ENCODE measurements at regions not wholly inside any gene's neighbourhood (a gene's known extent, or its start where the extent isn't known, plus 50 kb on each side); places are given as distances from the start of the nearest gene placed in this dataset.

DNA sequence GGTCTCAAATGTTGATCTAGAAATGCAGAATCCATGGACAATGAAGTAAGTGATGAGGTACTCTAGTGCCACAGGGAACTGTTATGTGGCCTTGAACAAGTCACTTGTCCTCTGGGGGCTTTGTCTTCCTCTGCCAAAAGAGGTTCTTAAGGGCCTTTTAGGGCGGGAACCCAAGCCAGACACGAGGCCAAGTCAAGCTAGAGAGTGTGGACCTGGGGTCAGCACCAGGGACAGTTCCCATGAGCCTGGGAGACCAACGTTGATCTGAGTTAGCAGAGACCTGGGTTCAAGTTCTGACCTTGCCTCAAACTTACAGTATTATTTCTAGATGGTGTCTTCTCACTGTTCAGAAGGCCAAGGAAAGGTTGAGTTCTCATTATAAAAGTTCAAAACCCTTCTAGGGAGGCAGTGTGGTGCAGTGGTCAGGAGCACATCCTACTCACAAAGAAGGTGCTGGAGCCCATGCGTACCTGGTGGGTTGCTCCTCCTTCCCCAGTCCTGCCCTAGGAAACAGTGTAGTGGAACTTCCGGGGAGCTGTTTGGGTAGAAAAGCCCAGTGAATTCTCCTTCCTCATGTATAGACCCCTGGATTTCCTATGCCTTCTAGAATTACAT lies 121.5 kb downstream of the CHST1 start:
- Histone ChIP-seq H3K9ac (ENCODE audit: low read depth, low read length) (no peak overlapping the region), H3K9me3 (ENCODE audit: control insufficient read depth, insufficient read depth, low read length) (no peaks in the 10 kb centered on the region), H3K4me1 (ENCODE audit: insufficient read depth, low read length) (no peaks in the 10 kb centered on the region), H3K36me3 (ENCODE audit: insufficient read depth, low read length) (no peaks in the 10 kb centered on the region)

DNA sequence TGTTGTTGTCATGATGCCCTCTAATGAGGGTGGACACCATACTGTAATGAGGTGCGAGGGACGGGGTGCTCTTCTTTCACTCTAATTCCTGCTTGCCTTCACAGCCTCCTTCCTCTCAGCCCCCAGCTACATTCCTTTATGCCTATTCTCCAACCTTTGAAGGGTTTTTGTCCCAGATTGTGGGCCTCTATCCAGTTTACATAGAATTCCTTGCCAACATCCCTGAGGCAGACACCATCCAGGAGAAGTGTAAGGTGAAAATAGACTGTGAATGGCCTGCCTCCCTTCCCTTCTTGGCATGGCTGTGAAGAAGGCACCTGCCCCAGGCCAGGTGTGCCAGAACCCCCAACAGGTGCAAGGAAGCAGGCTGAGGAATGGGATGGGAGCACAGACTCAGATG lies 122.3 kb downstream of the CHST1 start:
- H3K9me3 ChIP-seq (ENCODE audit: control insufficient read depth, insufficient read depth, low read length): no peaks in the 10 kb centered on the region
- no peaks in the 10 kb centered on the region for H3K4me1 ChIP-seq (ENCODE audit: insufficient read depth, low read length)
- H3K36me3 ChIP-seq (ENCODE audit: insufficient read depth, low read length): no peaks in the 10 kb centered on the region
- H3K9ac ChIP-seq (ENCODE audit: low read depth, low read length): no peak overlapping the region

DNA sequence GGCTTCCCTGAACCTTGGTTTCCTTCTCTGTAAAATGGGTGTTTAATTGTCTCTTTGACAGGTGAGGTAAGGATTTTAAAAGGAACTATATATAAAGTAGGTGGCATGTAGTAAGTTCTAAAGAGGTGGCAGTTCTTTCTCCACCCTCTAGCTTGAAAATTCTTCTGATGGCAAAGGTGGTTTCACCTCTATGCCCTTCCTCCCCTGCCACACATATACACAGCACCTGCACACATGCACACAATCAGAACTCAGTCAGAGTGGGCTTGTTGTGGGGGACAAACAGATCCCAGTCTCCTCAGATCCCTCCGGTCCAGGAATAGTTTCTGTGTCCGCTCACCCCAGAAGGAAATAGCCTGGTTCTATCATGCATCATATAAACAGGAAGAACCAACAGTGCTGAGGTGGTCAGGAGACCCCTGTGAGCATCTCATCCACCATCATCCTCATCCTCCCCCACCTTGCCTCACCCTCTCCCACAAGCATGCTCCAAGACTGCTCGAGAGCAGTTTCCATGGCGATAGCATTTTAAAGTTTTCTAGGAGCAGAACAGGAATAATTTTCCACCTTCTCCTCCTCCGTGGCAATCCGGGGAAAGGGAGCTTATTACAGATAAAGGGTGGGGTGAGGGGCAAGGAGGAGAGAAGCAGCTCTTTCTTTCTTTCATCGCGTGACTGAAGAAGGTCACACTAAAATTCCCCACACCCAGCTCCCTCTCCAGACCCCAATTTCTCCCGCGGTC lies 123.6 kb downstream of the CHST1 start:
- Histone ChIP-seq H3K36me3 (ENCODE audit: insufficient read depth, low read length) (no peaks in the 10 kb centered on the region), H3K9ac (ENCODE audit: low read depth, low read length) (no peak overlapping the region), H3K4me1 (ENCODE audit: insufficient read depth, low read length) (no peaks in the 10 kb centered on the region), H3K9me3 (ENCODE audit: control insufficient read depth, insufficient read depth, low read length) (no peaks in the 10 kb centered on the region)

DNA sequence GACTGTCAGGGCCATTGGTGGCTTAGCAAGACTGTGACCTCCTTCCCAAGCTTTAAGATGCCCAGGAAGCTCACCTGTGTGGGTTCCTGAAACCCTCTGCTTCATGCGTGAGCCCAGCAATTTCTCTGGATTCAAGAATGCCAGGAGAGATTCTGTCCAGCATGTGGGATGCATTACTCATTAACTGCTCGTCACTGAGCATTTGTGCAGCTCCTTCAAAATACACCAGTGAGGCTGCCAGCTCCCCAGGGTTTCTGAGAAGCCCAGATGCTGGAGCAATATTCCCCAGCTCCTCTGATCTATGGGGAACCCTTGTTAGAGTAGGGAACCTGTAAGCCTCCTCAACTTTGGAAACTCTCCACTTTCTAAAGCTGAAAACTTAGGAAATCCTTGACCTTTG lies 126.5 kb downstream of the CHST1 start:
- Histone ChIP-seq H3K4me1 (ENCODE audit: insufficient read depth, low read length) (no peaks in the 10 kb centered on the region), H3K9me3 (ENCODE audit: control insufficient read depth, insufficient read depth, low read length) (no peaks in the 10 kb centered on the region), H3K9ac (ENCODE audit: low read depth, low read length) (no peak overlapping the region), H3K36me3 (ENCODE audit: insufficient read depth, low read length) (no peaks in the 10 kb centered on the region)

DNA sequence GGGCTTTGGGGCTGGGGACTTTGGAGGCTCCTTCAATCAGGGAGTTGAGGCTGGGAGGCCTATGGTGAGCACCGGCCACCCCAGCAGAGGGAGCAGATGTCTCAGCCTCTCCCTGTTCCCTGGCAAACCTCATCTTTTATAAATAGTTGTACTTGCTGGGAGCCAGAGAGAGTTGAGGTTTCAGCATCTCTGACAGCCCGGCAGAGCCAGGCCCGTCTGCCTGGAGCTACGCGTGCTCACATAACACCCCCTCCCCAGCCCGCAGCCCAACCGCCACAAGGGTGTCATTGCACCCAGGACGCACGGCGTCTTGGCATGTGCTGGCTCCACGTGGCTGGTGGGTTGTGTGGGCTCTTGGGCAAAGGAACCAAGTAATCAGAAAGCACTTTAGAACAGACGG lies 127.1 kb downstream of the CHST1 start:
- Histone ChIP-seq H3K4me1 (ENCODE audit: insufficient read depth, low read length) (no peaks in the 10 kb centered on the region), H3K9ac (ENCODE audit: low read depth, low read length) (no peak overlapping the region), H3K9me3 (ENCODE audit: control insufficient read depth, insufficient read depth, low read length) (no peaks in the 10 kb centered on the region), H3K36me3 (ENCODE audit: insufficient read depth, low read length) (no peaks in the 10 kb centered on the region)

DNA sequence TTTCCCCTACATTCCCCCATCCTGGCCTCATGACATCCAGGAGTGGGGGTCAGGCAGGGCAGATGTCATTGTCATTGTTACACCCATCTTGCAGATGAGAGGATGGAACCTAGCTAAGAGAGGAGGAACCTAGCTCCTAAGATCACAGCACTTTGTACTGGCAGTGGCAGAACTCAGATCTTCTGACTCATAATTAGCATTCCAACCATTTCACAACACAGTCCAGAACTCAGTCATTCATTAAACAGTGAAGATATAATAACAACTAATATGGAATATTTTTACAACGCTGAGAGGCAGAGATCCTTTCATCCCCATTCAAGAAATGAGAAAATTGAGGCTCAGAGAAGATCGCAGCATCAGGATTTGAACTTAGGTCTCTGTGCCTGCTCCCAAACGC lies 127.8 kb downstream of the CHST1 start:
- Histone ChIP-seq H3K36me3 (ENCODE audit: insufficient read depth, low read length) (no peaks in the 10 kb centered on the region), H3K9ac (ENCODE audit: low read depth, low read length) (no peak overlapping the region), H3K4me1 (ENCODE audit: insufficient read depth, low read length) (no peaks in the 10 kb centered on the region), H3K9me3 (ENCODE audit: control insufficient read depth, insufficient read depth, low read length) (no peaks in the 10 kb centered on the region)

DNA sequence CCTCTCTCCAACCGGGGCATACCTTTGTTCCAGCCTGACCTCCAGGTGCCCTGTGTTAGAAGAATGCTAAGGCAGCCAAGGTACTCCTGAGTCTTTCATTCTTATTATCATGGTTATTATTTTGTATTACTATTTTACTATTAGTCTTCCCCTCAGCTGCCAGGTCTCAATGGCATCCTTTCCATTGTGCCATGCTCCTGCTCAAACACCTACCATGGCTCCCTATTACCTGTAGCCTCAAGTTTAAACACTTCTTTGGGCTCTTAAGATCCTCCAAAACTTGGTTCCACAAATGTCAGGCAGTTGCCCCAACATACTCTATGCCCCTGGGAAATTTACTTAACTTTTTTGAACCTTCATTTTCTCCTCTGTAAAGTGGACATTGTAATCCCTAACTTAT lies 130.4 kb downstream of the CHST1 start:
- Histone ChIP-seq H3K4me1 (ENCODE audit: insufficient read depth, low read length) (no peaks in the 10 kb centered on the region), H3K36me3 (ENCODE audit: insufficient read depth, low read length) (no peaks in the 10 kb centered on the region), H3K9me3 (ENCODE audit: control insufficient read depth, insufficient read depth, low read length) (no peaks in the 10 kb centered on the region), H3K9ac (ENCODE audit: low read depth, low read length) (no peak overlapping the region)

DNA sequence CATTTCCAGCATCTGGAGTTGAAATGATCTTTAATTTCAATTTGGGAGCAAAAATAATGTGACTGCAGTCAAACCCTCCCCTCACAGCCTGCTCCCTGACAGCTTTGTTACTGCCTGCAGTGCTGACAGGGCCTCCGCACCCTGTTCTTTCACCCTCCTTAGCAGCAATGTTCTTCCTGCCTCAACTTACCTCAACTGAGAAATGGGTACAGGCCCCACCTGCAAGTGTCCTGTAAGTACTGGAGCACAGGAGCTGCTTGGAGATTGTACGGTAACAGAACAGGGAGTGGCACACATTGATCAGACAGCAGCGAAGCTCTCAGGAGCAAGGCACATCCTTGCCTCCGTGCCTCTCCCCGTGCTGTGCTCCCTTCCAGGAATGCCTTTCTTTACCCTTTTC lies 131.3 kb downstream of the CHST1 start:
- Histone ChIP-seq H3K9ac (ENCODE audit: low read depth, low read length) (no peak overlapping the region), H3K4me1 (ENCODE audit: insufficient read depth, low read length) (no peaks in the 10 kb centered on the region), H3K9me3 (ENCODE audit: control insufficient read depth, insufficient read depth, low read length) (no peaks in the 10 kb centered on the region), H3K36me3 (ENCODE audit: insufficient read depth, low read length) (no peaks in the 10 kb centered on the region)

DNA sequence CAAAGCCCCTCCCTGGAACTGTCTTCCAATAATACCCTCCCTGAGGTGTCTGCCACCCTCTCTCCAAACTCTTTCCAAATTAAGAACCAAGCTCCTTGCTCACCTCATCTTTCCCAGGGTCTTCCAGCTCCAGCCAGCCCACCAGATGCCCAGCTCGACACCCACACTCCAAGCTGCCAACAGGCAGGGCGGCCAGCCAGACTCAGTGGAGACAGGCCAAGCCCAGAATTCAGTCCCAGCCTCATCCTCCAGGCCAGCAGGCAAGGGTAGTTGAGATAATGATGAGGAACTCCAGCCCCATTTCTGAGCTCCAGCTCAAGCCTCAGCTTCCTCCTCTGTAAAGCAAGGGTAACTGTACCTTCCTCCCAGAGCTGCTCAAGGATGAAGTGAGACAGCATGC lies 132.9 kb downstream of the CHST1 start:
- Histone ChIP-seq H3K9me3 (ENCODE audit: control insufficient read depth, insufficient read depth, low read length) (no peaks in the 10 kb centered on the region), H3K9ac (ENCODE audit: low read depth, low read length) (no peak overlapping the region), H3K4me1 (ENCODE audit: insufficient read depth, low read length) (no peaks in the 10 kb centered on the region), H3K36me3 (ENCODE audit: insufficient read depth, low read length) (no peaks in the 10 kb centered on the region)

DNA sequence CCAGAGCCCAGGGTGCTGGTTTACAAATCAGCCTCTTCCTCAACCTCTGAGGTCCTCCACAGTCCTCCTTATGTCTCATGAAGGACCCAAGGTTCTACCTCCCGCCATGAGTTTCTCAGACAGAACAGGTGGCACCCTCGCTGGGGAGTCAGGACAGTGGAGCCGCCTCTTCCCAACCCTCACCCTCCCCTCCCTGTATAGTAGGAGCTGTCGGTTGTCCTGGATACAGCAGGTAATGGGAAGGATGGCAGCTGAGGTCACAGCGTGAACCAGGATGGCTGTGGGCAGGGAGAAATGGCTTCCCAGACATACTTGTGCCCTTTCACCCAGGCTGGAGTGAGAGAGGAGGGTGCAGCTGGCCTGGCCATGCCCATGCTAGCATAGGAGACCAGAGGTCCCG lies 134.6 kb downstream of the CHST1 start:
- Histone ChIP-seq H3K9me3 (ENCODE audit: control insufficient read depth, insufficient read depth, low read length) (no peaks in the 10 kb centered on the region), H3K36me3 (ENCODE audit: insufficient read depth, low read length) (no peaks in the 10 kb centered on the region), H3K4me1 (ENCODE audit: insufficient read depth, low read length) (no peaks in the 10 kb centered on the region), H3K9ac (ENCODE audit: low read depth, low read length) (no peak overlapping the region)

DNA sequence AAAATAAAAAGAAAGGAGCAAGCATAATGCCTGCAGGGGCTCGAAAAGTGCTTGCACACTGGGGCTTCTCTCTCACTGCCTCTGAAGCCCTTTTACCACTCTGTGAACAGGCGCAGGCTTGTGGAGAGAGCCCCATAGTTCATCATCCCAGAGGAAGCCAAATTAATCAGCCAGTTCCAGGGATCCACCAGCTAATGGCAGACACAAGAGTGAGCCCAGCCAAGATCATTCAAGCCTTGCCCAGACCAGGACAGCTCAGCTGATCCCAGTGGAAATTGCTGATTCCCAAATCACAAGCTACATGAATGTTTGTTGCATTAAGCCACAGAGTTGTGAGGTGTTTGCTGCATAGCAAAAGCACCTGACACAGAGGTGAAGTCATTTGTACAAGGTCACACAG lies 135.3 kb downstream of the CHST1 start:
- Histone ChIP-seq H3K36me3 (ENCODE audit: insufficient read depth, low read length) (no peaks in the 10 kb centered on the region), H3K9me3 (ENCODE audit: control insufficient read depth, insufficient read depth, low read length) (no peaks in the 10 kb centered on the region), H3K4me1 (ENCODE audit: insufficient read depth, low read length) (no peaks in the 10 kb centered on the region), H3K9ac (ENCODE audit: low read depth, low read length) (no peak overlapping the region)

DNA sequence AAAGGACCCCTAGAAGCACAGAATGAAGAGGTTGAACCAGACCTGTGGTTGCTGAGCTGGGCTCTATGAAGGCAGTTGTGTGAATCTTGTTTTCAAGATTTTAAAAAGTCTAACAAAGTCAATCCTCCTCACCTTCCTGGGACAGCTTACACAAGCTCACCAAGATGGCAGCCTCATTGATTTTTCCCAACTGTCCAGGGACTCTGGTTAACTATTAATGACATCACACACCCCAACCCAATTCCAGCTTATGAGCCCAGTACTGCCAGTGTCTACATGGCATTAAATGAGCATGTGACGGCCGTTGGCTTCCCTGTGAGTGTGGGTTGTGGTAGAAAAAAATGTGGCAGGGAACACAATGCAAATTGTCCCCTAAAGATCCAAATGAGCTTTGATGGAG lies 137.0 kb downstream of the CHST1 start:
- Histone ChIP-seq H3K9ac (ENCODE audit: low read depth, low read length) (no peak overlapping the region), H3K36me3 (ENCODE audit: insufficient read depth, low read length) (no peaks in the 10 kb centered on the region), H3K4me1 (ENCODE audit: insufficient read depth, low read length) (no peaks in the 10 kb centered on the region), H3K9me3 (ENCODE audit: control insufficient read depth, insufficient read depth, low read length) (no peaks in the 10 kb centered on the region)

DNA sequence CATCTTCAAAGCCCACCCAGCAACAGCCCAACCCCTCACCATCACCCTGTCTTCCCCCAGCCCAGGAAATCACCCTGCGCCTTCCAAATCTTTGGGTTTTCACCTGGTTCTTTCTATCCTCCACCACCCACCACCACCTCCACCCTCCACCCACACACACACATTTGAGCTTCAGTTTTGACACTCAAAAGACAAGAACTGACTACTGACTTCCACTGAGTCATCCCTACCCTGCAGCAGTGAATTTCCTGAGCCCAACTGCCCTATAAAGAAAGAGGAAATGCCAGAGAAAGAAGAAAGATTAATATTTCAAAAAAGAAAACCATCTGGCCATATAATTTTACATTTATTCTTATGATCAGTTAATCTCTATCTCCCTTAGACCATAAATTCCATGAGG lies 137.5 kb downstream of the CHST1 start:
- Histone ChIP-seq H3K9ac (ENCODE audit: low read depth, low read length) (no peak overlapping the region), H3K36me3 (ENCODE audit: insufficient read depth, low read length) (no peaks in the 10 kb centered on the region), H3K9me3 (ENCODE audit: control insufficient read depth, insufficient read depth, low read length) (no peaks in the 10 kb centered on the region), H3K4me1 (ENCODE audit: insufficient read depth, low read length) (no peaks in the 10 kb centered on the region)

DNA sequence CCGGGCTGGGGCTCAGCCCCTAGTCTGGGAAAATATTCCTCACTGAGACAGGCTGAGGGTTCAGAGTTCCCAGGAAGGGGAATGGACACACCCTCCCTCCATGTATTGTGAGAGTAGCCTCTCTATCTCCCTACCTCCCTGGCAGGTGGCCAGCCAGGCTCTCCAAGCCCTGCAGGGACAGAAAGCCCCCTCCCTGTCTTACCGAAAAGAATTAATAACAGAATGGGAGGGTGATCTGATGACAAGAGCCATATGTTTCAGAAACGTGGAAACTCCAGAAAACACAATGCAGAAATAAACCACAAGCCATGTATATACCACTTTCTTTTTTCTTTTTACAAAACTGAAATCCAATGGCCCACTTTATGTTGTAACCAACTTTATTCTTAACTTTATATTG lies 140.0 kb downstream of the CHST1 start:
- H3K9me3 ChIP-seq (ENCODE audit: control insufficient read depth, insufficient read depth, low read length): no peaks in the 10 kb centered on the region
- H3K4me1 ChIP-seq (ENCODE audit: insufficient read depth, low read length): no peaks in the 10 kb centered on the region
- H3K9ac ChIP-seq (ENCODE audit: low read depth, low read length): no peak overlapping the region

DNA sequence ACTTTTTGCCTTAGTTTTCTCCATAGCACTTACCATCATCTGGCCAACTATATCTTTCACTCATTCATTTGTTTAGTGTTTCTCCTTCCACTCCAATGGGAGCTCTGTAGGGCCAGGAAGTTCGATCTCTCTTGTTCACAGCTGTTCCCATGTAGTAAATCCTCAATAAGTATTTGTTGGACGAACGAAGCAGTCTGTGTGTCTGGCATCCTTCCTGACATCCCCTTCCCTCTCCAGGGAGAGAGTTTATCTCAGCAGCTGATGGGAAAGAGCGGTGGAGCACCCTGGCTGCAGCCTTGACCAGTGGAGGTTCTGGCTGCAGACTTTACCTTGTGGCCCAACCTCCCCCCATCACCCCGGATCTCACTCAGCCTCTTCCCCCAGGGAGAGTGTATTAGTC lies 141.7 kb downstream of the CHST1 start:
- Histone ChIP-seq H3K4me1 (ENCODE audit: insufficient read depth, low read length) (no peaks in the 10 kb centered on the region), H3K36me3 (ENCODE audit: insufficient read depth, low read length) (no peaks in the 10 kb centered on the region), H3K9ac (ENCODE audit: low read depth, low read length) (no peak overlapping the region)

More for the DNA sequence above, 140.0 kb downstream of the CHST1 start:
- no peaks in the 10 kb centered on the region for H3K36me3 ChIP-seq (ENCODE audit: insufficient read depth, low read length)

More for the DNA sequence above, 141.7 kb downstream of the CHST1 start:
- H3K9me3 ChIP-seq (ENCODE audit: control insufficient read depth, insufficient read depth, low read length): no peaks in the 10 kb centered on the region
